Astrocyte of the spinal cord (primary cell): ENCODE measurements at regions not wholly inside any gene's neighbourhood (a gene's known extent, or its start where the extent isn't known, plus 50 kb on each side); places are given as distances from the start of the nearest gene placed in this dataset.

Experiments
- DNase-seq: peaks from one replicate; pipeline ENCODE4 v3.0.0; 2011; ENCODE audit warnings: low read depth, low spot score
- H3K4me3 ChIP-seq: 2 replicates; pipeline ENCODE4 v1.5.1; 2011; ENCODE audit warnings: low read depth, mild to moderate bottlenecking, low read length, moderate library complexity
- in situ Hi-C: cut with HindIII; loops from 2 replicates; pipeline ENCODE4 v1.10.0; 2017; ENCODE audit warnings: low sequenced_read_pairs
- TF ChIP-seq, protein P1 (sequence below): IDR thresholded peaks from 2 replicates; pipeline ENCODE4 v1.5.1; 2012; ENCODE audit warnings: low read depth, mild to moderate bottlenecking, low read length, inconsistent platforms

DNA sequence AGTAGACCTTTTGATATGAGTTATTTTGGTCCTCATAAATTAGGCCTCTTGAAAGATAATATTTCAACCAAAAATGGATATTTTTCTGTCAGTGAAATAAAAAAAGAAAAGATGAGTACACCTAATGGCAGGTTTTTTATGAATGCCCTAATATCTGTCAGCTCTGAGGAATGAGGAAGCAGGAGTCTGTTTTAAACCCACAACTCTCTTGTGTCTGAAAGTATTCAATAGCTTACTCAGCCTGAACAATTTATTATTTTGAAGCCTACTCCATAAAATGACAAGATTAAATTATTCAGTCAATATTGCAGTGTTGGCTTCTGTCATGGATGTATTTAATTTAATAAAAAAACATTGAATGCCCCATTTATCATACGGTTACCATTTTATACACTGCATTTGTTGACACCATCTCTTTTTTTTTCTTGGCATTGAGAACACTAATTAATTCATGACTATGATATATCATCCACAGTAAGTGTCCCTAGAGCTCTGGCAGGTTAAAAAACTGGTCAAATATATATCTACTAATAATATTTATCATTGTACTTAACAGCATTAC is 548.2 kb downstream of the CBLN2 start:
- TF ChIP-seq, protein P1, sequence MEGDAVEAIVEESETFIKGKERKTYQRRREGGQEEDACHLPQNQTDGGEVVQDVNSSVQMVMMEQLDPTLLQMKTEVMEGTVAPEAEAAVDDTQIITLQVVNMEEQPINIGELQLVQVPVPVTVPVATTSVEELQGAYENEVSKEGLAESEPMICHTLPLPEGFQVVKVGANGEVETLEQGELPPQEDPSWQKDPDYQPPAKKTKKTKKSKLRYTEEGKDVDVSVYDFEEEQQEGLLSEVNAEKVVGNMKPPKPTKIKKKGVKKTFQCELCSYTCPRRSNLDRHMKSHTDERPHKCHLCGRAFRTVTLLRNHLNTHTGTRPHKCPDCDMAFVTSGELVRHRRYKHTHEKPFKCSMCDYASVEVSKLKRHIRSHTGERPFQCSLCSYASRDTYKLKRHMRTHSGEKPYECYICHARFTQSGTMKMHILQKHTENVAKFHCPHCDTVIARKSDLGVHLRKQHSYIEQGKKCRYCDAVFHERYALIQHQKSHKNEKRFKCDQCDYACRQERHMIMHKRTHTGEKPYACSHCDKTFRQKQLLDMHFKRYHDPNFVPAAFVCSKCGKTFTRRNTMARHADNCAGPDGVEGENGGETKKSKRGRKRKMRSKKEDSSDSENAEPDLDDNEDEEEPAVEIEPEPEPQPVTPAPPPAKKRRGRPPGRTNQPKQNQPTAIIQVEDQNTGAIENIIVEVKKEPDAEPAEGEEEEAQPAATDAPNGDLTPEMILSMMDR, result no peak
- H3K4me3 ChIP-seq, result no peak overlapping the region
- in situ Hi-C loops, result no loop called here
- no peak for DNase-seq

DNA sequence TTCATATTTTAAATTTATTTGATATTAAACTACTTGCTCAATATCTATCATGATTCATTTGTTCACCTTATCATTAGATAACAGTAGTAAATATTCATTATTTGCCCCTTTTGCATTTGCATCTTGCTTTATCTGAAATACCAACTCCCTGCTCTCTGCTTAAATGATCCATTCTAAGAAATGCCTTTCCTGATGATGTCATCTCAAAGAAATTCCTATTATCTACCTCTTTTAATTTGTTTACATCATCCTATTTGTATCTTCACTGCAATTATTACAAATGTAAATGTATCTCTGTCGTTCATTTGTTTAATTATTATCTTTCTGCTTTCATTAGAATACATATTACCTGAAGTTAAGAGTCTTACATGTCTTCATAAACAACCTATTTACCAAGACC is 549.9 kb downstream of the CBLN2 start:
- TF ChIP-seq, protein P1, result no peak
- DNase-seq, result no peak
- in situ Hi-C loops, result no loop called here
- H3K4me3 ChIP-seq, result no peak overlapping the region

GRCh38 chr18:71989616-71990015 is 554.5 kb downstream of the CBLN2 start:
- TF ChIP-seq, protein P1, result no peak
- DNase-seq, result no peak
- in situ Hi-C loops, result no loop called here
- no peak overlapping the region for H3K4me3 ChIP-seq

DNA sequence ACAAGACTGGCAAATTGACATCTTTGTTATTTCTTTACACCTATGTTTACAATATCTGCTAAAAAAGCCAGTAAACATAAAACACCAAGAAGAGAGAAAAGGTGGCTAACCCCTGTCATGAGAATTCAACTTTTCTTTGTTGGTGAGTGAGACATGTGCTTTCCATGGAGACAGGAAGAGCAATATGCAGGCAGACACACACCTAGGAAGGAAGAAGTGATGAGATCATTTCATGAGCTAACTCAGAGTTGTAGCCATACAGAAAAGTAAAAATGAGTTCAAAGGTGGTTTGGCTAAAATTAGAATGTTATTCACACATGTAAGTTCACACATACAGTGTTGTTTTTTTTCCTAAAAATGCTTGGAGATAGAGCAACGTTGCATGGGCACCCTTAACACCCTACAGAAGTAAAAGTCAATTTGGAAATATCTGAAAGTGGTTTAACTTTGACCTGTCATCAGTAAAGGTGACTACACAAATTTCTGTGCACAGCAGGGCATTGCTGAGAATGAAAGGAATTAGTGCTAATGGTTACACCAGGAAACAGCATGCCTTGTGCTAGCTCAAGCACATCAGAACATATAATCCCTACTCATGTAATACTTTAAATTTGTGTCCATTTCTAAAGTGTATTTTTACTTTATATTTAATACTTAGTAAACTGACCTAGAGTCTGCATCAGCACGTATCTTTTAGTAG is 557.6 kb downstream of the CBLN2 start:
- in situ Hi-C loops, result no loop called here
- TF ChIP-seq, protein P1, result no peak
- H3K4me3 ChIP-seq, result no peak overlapping the region
- no peak for DNase-seq

GRCh38 chr18:71976744-71977143 is 567.4 kb downstream of the CBLN2 start:
- no peak overlapping the region for H3K4me3 ChIP-seq
- in situ Hi-C loops, result no loop called here
- no peak for DNase-seq
- TF ChIP-seq, protein P1, result no peak

- no peak for DNase-seq
- in situ Hi-C loops, result no loop called here
- TF ChIP-seq, protein P1, result no peak
- H3K4me3 ChIP-seq, result no peak overlapping the region
These were observed 577.4 kb downstream of the CBLN2 start for GRCh38 chr18:71966791-71967190.
